HEK293T (cell line): ENCODE measurements at regions not wholly inside any gene's neighbourhood (a gene's known extent, or its start where the extent isn't known, plus 50 kb on each side); places are given as distances from the start of the nearest gene placed in this dataset.

Experiments used
- CTCF ChIA-PET: fragments of 350-600 bp; formaldehyde crosslinking; extraction: SDS; loops from one replicate; lab custom pipeline; 2021; ENCODE audit warnings: antibody characterized with exemption, inconsistent platforms; lab: Yijun Ruan, JAX
- POLR2A ChIA-PET: fragments of 350-600 bp; formaldehyde crosslinking; extraction: SDS; loops from one replicate; lab custom pipeline; 2020; ENCODE audit warnings: antibody characterized with exemption, inconsistent platforms; lab: Yijun Ruan, JAX
- DNase-seq: peaks from one replicate; pipeline ENCODE4 v3.0.0; 2012; ENCODE audit warnings: mixed read lengths; ENCODE audit errors: extremely low spot score
- ARNT ChIP-seq: fragments of 450-650 bp; IDR thresholded peaks from 2 replicates; pipeline ENCODE4 v1.6.1; 2017; ENCODE audit warnings: mild to moderate bottlenecking
- BHLHE40 ChIP-seq: fragments of 450-650 bp; IDR thresholded peaks from 2 replicates; pipeline ENCODE4 v1.6.1; 2016; ENCODE audit warnings: mild to moderate bottlenecking, moderate library complexity, borderline replicate concordance
- CTBP1 ChIP-seq: fragments of 450-650 bp; IDR thresholded peaks from 2 replicates; pipeline ENCODE4 v1.6.1; 2016; ENCODE audit warnings: borderline replicate concordance
- ELF4 ChIP-seq: fragments of 450-650 bp; IDR thresholded peaks from 2 replicates; pipeline ENCODE4 v1.6.1; 2017; ENCODE audit warnings: antibody characterized with exemption
- FOXA1 ChIP-seq: fragments of 450-650 bp; IDR thresholded peaks from 2 replicates; pipeline ENCODE4 v1.6.1; 2016; ENCODE audit warnings: mild to moderate bottlenecking
- FOXK2 ChIP-seq: fragments of 450-650 bp; IDR thresholded peaks from 2 replicates; pipeline ENCODE4 v1.6.1; 2016; ENCODE audit warnings: mild to moderate bottlenecking
- FOXM1 ChIP-seq: fragments of 450-650 bp; IDR thresholded peaks from 2 replicates; pipeline ENCODE4 v1.6.1; 2017; ENCODE audit warnings: mild to moderate bottlenecking, borderline replicate concordance
- HDGF ChIP-seq: fragments of 450-650 bp; IDR thresholded peaks from 2 replicates; pipeline ENCODE4 v1.6.1; 2017; ENCODE audit warnings: antibody characterized with exemption, borderline replicate concordance
- L3MBTL2 ChIP-seq: fragments of 450-650 bp; conservative IDR thresholded peaks from 2 replicates; pipeline ENCODE4 v1.6.1; 2016; ENCODE audit warnings: mild to moderate bottlenecking
- LEF1 ChIP-seq: fragments of 450-650 bp; IDR thresholded peaks from 2 replicates; pipeline ENCODE4 v1.6.1; 2017; ENCODE audit warnings: mild to moderate bottlenecking, borderline replicate concordance
- NFRKB ChIP-seq: fragments of 450-650 bp; IDR thresholded peaks from 2 replicates; pipeline ENCODE4 v1.6.1; 2016; ENCODE audit warnings: mild to moderate bottlenecking, moderate library complexity
- SP1 ChIP-seq: fragments of 450-650 bp; IDR thresholded peaks from 2 replicates; pipeline ENCODE4 v1.6.1; 2017
- SUZ12 ChIP-seq: fragments of 450-650 bp; IDR thresholded peaks from 2 replicates; pipeline ENCODE4 v1.6.1; 2016; ENCODE audit warnings: mild to moderate bottlenecking
- TARDBP ChIP-seq: fragments of 450-650 bp; IDR thresholded peaks from 2 replicates; pipeline ENCODE4 v1.6.1; 2016
- ZNF384 ChIP-seq: fragments of 450-650 bp; IDR thresholded peaks from 2 replicates; pipeline ENCODE4 v1.6.1; 2016
- TF ChIP-seq, protein P1 (sequence below): fragments of 450-650 bp; IDR thresholded peaks from 2 replicates; pipeline ENCODE4 v1.6.1; 2016

DNA sequence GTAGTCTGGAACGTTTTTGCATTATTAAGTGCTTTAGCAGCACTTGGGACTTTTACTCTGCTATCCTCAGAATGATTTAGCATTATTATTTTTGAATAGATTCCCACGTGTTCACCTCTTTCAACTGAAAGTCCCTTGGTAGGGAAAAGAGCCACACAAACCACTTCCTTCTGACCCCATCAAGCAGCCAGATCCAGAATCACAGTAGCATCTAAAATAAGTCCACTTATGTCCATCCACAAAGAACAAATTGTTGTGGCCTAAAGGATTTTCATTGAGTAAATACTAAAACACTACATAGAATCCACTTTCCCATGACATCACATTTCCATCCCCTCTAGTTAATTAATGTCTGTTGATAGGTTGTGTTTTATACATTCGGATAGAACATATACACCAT, 381.7 kb downstream of the AASDHPPT start:
- no peak for DNase-seq
- ChIA-PET CTCF (interaction anchor here (0.6 kb wide), 1 partner anchor 973 kb away, joined by 3 read pairs; no protein-coding TSS in a partner anchor), POLR2A (no interaction called here)
- TF ChIP-seq L3MBTL2 (no peak), FOXA1 (no peak), SP1 (no peak), TARDBP (no peak)

DNA sequence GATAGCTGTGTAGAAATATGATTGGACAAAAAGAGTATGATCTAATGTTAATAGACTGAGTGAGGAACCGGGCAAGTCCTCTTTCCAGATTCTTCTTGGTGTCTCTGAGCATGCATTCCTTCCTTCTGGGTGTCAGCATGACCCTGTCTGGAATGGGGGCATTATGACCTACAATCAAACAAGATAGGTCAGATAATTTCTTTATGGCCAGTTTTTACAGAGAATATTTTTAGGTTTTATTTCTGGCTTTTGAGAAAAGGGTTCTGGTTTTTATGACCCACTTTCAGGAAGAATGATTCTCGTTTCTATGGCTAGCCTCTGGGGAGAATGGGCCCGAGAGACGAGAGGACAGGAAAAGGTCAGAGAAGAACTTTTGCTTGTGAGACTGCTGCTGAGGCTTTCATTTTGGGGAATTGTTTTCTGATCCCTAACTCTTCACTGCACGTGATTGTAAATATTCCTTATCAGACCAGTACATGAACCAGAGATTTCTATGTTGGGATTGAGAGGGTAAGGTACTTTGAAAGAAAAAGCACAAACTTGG, 383.8 kb downstream of the AASDHPPT start:
- TF ChIP-seq L3MBTL2, result no peak
- TF ChIP-seq, protein P1, sequence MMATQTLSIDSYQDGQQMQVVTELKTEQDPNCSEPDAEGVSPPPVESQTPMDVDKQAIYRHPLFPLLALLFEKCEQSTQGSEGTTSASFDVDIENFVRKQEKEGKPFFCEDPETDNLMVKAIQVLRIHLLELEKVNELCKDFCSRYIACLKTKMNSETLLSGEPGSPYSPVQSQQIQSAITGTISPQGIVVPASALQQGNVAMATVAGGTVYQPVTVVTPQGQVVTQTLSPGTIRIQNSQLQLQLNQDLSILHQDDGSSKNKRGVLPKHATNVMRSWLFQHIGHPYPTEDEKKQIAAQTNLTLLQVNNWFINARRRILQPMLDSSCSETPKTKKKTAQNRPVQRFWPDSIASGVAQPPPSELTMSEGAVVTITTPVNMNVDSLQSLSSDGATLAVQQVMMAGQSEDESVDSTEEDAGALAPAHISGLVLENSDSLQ, result no peak
- TF ChIP-seq FOXK2, result no peak
- no peak for TF ChIP-seq SP1
- TF ChIP-seq ARNT, result no peak
- TF ChIP-seq SUZ12, result no peak
- no peak for TF ChIP-seq NFRKB
- TF ChIP-seq ELF4, result no peak
- TF ChIP-seq HDGF, result no peak
- TF ChIP-seq TARDBP, result no peak
- TF ChIP-seq BHLHE40, result no peak
- no peak for TF ChIP-seq FOXA1
- TF ChIP-seq FOXM1, result no peak
- TF ChIP-seq ZNF384, result no peak
- no peak for TF ChIP-seq LEF1
- TF ChIP-seq CTBP1, result no peak
- ChIA-PET POLR2A (no interaction called here), CTCF (no interaction called here)
- no peak for DNase-seq

DNA sequence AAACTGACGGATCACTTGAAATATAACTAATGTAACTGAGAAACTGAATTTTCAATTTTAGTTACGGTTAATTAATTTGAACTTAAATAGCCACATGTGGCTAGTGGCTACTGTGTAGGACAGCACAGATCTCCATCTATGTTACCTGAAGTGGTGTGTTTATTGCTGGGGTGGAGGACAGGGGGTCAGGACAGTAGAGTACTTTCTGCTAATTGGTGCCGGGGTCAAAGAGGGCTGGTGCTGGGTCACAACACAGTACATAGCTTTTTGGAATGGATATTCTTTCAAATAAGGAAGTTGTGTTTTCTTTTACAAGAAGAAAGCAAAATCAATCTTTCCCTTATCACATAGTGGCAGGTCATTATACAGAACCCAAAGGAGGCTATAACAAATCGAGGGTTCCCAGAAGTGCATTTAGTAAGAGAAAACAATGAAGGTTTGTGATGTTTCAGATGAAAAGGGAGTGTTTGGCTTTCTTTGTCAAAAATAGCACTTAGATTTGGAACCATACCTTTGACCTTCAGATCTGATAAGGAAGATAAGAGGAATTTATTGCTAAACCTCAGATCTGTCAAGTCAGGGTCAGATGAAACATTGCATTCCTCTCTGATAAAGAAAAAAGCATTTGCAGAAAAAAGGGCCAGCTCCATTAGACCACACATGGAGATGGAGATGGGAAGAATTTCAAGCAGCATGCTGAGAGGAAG, 384.5 kb downstream of the AASDHPPT start:
- CTCF ChIA-PET, result no interaction called here
- no peak for DNase-seq
- TF ChIP-seq SUZ12 (no peak), L3MBTL2 (no peak), ELF4 (no peak), BHLHE40 (no peak), FOXM1 (no peak)
- TF ChIP-seq, protein P1, result no peak
- POLR2A ChIA-PET, result no interaction called here

DNA sequence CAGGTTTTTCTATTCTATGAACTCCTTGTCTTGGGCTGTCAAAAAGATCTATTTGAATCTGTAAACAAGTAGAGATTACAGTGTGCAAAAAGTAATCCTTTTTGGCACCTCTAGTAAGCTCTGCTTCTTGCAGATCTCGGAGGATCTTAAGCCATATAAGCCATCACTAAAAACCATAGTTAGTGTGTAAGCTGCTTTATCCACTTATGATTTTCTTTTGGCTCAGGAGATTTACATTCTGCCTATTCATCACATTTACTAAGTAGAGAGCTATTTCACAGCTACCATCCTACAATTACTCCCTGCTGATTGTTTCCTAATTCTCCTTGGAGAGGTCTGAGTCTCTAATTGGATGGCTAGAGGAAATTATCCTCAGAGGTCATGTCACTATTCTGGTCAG, 385.7 kb downstream of the AASDHPPT start:
- CTCF ChIA-PET, result no interaction called here
- TF ChIP-seq TARDBP, result no peak
- TF ChIP-seq ELF4, result no peak
- TF ChIP-seq HDGF, result no peak
- TF ChIP-seq LEF1, result no peak
- TF ChIP-seq, protein P1, result no peak
- TF ChIP-seq ARNT, result no peak
- no peak for TF ChIP-seq FOXM1
- no peak for TF ChIP-seq L3MBTL2
- no peak for TF ChIP-seq FOXA1
- TF ChIP-seq SP1, result no peak
- no peak for TF ChIP-seq BHLHE40
- no peak for TF ChIP-seq ZNF384
- no peak for TF ChIP-seq CTBP1
- TF ChIP-seq FOXK2, result no peak
- TF ChIP-seq SUZ12, result no peak

DNA sequence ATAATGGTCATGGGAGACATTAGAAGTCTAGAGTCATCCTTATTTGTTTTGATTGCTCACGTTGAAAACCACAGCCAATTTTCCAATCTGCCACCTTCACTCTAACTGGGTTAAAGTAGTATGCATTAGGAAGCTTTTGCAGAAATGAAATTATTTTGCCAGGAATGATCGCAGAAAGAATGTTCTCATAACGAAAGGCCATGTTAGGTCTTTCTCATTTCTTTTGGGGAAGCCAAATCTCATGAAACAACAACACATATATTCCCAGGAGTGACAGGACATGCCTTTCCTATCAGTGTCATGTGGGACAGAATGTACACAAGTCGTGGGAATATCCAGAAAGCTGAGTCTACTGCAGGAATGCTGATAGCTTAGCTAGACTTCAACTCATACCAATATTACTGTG, 386.3 kb downstream of the AASDHPPT start:
- DNase-seq, result no peak
- CTCF ChIA-PET, result no interaction called here
- TF ChIP-seq LEF1 (no peak), ELF4 (no peak), FOXM1 (no peak), BHLHE40 (no peak), ARNT (no peak), FOXA1 (no peak), NFRKB (no peak), HDGF (no peak), FOXK2 (no peak), CTBP1 (no peak), SUZ12 (no peak), L3MBTL2 (no peak), TARDBP (no peak), ZNF384 (no peak), SP1 (no peak)
- TF ChIP-seq, protein P1, result no peak
- POLR2A ChIA-PET, result no interaction called here

More for the DNA sequence above, 385.7 kb downstream of the AASDHPPT start:
- POLR2A ChIA-PET, result no interaction called here
- no peak for DNase-seq
